Natural killer cell treated with Interleukin-12 subunit alpha and Interleukin-12 subunit beta and Interleukin-15 and Interleukin-18, amount 100 ng/mL, for 72 hours (primary cell): ENCODE measurements at regions not wholly inside any gene's neighbourhood (a gene's known extent, or its start where the extent isn't known, plus 50 kb on each side); places are given as distances from the start of the nearest gene placed in this dataset.
A peak's percentile ranks its signal among the peaks of the same experiment; 100 is the strongest.
"Not testable (repeated sequence)": the region's sequence is repeated elsewhere in the genome, so short reads cannot be mapped to it uniquely, and the experiment has no call there.

Experiments used
- ATAC-seq, 2 donors: fragments of 150-1000 bp; cut with Tn5 transposase in 1 of 2; sonication (Bioruptor Pico), chemical (Tn5 transposase) in 1 of 2; 2 replicates each; pipeline ENCODE4 v1.10.0; 2021
- DNase-seq: peaks from one replicate; pipeline ENCODE4 v3.0.0; 2022; ENCODE audit warnings: low spot score
- H3K27ac Mint-ChIP-seq, 2 donors: 1 replicate in 1 of 2; 2 replicates in 1 of 2; pipeline ENCODE4 v1.8.0; 2022; ENCODE audit warnings: mixed read lengths in 2 of 2, mild to moderate bottlenecking in 1 of 2, moderate library complexity in 1 of 2
- H3K27me3 Mint-ChIP-seq, 2 donors: 1 replicate in 1 of 2; 2 replicates in 1 of 2; pipeline ENCODE4 v1.8.0; 2022; ENCODE audit warnings: mixed read lengths in 2 of 2
- H3K36me3 Mint-ChIP-seq: one replicate; pipeline ENCODE4 v1.8.0; 2022; ENCODE audit warnings: mixed read lengths
- H3K4me1 Mint-ChIP-seq, 2 donors: 1 replicate in 1 of 2; 2 replicates in 1 of 2; pipeline ENCODE4 v1.8.0; 2022; ENCODE audit warnings: low read depth in 2 of 2, mixed read lengths in 2 of 2, mild to moderate bottlenecking in 1 of 2
- H3K4me3 Mint-ChIP-seq: one replicate; pipeline ENCODE4 v1.8.0; 2022; ENCODE audit warnings: mixed read lengths
- H3K9me3 Mint-ChIP-seq: 2 replicates; pipeline ENCODE4 v1.8.0; 2022; ENCODE audit warnings: mixed read lengths

DNA sequence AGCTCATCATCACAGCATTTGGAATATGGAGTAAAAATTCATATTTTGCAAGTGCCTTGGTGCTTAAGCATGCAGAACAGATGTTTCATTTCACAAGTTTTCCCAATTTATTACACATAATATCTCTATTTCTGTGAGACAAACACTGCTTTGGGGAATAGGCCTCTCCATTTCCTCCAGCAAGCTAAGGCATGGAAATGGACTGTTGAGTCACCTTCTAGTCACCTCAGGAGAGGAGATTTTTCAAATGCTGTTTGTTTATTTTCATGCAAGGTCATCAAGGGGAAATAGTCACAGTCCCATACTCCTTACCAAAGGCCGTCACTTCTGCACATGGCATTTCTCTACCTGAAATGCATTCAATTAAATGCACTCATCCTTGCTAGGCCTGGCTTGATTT lies 57.4 kb upstream of the NUTM2D start:
- not testable (repeated sequence) for H3K36me3 Mint-ChIP-seq, ATAC-seq, DNase-seq, H3K27me3 Mint-ChIP-seq, H3K4me3 Mint-ChIP-seq, H3K9me3 Mint-ChIP-seq, H3K27ac Mint-ChIP-seq, H3K4me1 Mint-ChIP-seq

DNA sequence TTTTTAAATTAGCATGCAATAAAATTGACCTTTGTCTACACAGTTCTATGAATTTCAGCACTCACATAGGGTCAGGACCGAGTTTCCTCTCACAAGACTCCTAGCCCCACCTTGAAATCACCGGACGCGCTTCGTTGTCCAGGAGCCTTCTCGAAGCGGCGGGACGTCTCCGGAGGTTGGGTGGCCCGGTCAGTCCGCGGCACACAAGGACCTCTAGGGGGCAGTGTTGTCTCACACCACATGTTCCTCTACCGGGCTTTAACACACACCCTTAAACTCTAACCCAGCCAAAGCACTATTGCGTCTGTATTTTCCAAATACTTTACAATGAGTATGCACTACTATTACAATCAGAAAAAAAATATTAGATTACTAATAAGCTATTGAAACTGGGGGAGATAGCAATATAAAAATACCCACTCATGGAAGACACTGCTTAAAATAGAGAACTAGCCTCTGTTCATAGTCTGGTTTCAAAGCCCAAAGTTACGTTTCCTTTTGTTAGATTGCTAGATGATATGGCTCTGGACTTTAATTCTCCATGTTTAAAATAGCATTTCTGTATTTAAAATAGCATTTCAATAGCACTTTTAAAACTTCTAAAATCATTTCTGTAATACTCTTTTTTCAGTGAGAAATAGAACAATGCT lies 56.0 kb upstream of the NUTM2D start:
- not testable (repeated sequence) for H3K27ac Mint-ChIP-seq, H3K27me3 Mint-ChIP-seq, H3K9me3 Mint-ChIP-seq, H3K4me1 Mint-ChIP-seq, H3K4me3 Mint-ChIP-seq, H3K36me3 Mint-ChIP-seq
- DNase-seq (peak; percentile 64), ATAC-seq (peak; percentile 95)

DNA sequence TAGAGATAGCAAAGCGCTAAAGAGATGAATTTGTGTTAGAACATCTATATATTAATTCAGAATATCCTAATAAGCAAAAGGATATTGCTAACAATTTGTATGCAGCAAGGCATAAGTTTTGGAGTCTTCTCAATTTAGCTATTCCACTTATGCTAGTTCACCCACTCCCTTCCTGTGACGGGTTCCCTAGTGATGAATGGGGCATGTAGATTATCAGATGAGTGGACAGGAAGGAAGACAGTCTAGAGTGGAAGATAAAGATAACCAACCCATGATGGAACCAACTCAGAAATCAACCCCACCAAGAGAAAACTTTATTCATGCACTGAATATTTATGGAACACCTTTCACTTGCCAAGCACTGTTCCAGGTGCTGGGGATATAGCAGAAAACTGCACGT lies 55.4 kb upstream of the NUTM2D start:
- H3K27ac Mint-ChIP-seq, ATAC-seq, H3K4me3 Mint-ChIP-seq, H3K9me3 Mint-ChIP-seq, H3K36me3 Mint-ChIP-seq, H3K4me1 Mint-ChIP-seq, DNase-seq, H3K27me3 Mint-ChIP-seq: not testable (repeated sequence)

DNA sequence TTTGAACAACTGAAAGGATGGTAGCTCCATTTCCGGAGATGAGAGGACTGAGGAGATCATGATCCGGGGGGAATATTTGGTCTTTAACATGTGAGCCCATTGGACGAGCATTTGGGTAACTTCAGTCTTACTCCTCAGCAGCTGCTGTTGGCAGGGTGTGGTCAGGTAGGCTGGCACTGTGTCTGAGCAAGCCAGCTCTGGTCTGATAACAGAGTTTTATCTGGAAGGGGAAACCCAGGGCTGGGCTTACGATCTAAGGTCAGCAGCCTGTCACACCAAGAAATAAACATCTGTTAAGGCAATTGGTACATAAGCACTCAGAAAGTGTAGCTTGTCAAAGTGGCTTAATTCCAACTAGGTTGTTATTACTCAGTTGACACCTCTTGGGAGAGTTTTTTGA lies 53.8 kb upstream of the NUTM2D start:
- DNase-seq, H3K27ac Mint-ChIP-seq, H3K9me3 Mint-ChIP-seq, H3K36me3 Mint-ChIP-seq, ATAC-seq, H3K4me1 Mint-ChIP-seq, H3K4me3 Mint-ChIP-seq, H3K27me3 Mint-ChIP-seq: not testable (repeated sequence)

DNA sequence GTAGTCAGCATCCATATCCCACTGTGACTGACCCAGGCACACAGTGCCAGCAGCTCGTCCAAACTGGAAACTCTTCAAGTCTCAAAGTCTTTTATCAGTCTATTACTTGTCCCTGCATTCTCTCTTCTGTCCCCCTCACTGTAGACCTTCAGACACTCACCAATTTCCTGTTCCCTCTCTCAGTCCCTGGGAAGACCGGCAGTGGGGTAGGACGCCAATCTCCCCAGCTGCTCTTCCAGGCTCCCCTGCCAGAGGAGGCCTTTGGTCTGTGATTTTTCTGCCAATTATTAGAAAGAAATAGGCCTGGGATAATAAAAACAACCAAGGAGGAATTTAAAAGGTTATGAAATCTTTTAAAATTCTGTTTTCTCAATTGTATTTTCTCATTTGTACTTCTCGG lies 50.9 kb upstream of the NUTM2D start:
- not testable (repeated sequence) for H3K36me3 Mint-ChIP-seq, H3K27ac Mint-ChIP-seq, ATAC-seq, H3K9me3 Mint-ChIP-seq, H3K27me3 Mint-ChIP-seq, H3K4me3 Mint-ChIP-seq, H3K4me1 Mint-ChIP-seq, DNase-seq
